ENCODE measurements at regions not wholly inside any gene's neighbourhood (a gene's known extent, or its start where the extent isn't known, plus 50 kb on each side); places are given as distances from the start of the nearest gene placed in this dataset.
"Not testable (repeated sequence)": the region's sequence is repeated elsewhere in the genome, so short reads cannot be mapped to it uniquely, and the experiment has no call there.

DNA sequence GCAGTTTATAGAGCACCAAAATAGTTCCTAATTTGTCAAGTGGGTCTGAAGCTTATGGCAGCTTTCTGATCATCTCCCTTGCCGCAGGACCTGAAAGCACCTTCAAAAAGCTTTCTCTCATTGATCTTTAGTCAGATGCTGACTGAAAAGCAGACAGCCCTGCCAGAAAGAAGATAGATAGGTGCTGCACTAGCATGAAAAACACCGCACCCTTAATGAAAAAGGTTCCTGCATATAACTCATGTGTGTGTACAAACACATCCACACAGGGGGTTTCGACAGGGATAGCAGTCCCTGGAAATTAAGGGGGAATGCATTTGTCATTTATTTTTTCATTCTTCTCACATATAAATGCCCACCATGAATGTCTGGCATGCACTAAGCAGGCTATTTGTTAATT, 361.7 kb upstream of the SNX7 start:
- TF ChIP-seq POU2F2 (IDR thresholded peaks at IDR 0.05; ENCODE audit: low read depth, low read length): no peak
- no peak for TF ChIP-seq PAX5 (IDR thresholded peaks at IDR 0.05; ENCODE audit: insufficient read depth, low read length, severe bottlenecking)
- no peak for TF ChIP-seq SPI1 (IDR thresholded peaks at IDR 0.05; ENCODE audit: low read depth, low read length)
- TF ChIP-seq POLR2AphosphoS5 (IDR thresholded peaks at IDR 0.05; ENCODE audit: low read depth, low read length): no peak
- no peak for TF ChIP-seq POLR2A (IDR thresholded peaks at IDR 0.05; ENCODE audit: low read depth, low read length)
- no peak for TF ChIP-seq TAF1 (IDR thresholded peaks at IDR 0.05; ENCODE audit: low read depth, low read length)
- DNase-seq (ENCODE audit: insufficient read length, low spot score) (no peak), FAIRE-seq (no peak)

DNA sequence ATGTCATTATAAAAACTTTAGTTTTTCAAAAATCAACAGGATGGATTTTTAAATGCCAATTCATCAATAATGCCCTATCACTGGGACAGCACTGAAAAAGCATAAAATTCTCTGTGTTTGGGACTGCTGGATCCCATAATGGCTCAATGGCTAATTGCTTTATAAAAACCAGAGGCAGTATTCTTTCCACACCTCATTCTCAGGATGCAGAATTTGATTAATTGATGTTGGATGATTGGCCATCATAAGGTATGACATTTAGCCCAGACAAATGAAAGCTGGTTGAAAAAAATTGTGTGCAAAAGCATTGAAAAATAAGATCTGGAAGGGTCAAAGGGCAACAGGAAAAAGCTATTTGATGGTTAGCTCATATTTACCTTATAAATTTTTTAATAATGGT, 362.2 kb upstream of the SNX7 start:
- no peak for DNase-seq (ENCODE audit: insufficient read length, low spot score)
- no peak for FAIRE-seq
- TF ChIP-seq TAF1 (IDR thresholded peaks at IDR 0.05; ENCODE audit: low read depth, low read length): no peak
- no peak for TF ChIP-seq POU2F2 (IDR thresholded peaks at IDR 0.05; ENCODE audit: low read depth, low read length)
- TF ChIP-seq POLR2AphosphoS5 (IDR thresholded peaks at IDR 0.05; ENCODE audit: low read depth, low read length): no peak
- TF ChIP-seq PAX5 (IDR thresholded peaks at IDR 0.05; ENCODE audit: insufficient read depth, low read length, severe bottlenecking): no peak
- TF ChIP-seq POLR2A (IDR thresholded peaks at IDR 0.05; ENCODE audit: low read depth, low read length): no peak
- TF ChIP-seq SPI1 (IDR thresholded peaks at IDR 0.05; ENCODE audit: low read depth, low read length): no peak

DNA sequence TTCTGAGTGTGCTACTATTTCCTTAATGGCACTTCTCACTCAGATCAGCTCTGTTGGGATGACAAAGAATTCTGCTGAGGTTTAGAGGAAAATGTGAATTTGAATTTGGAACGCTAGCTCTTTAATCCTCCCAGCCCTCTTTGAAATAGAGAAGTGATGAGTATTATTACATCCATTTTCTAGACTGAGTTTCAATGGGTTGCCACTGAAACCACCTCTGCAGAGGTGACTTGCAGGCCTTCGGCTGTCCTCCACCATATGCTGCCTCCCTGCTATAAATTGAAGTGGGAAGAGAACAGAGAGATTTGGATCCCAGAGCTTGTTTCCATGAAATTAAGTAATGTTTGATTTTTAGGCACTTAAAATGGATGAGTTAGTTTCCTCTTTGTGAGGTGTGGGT, 363.2 kb upstream of the SNX7 start:
- FAIRE-seq (no peak), DNase-seq (ENCODE audit: insufficient read length, low spot score) (no peak)
- TF ChIP-seq POLR2AphosphoS5 (IDR thresholded peaks at IDR 0.05; ENCODE audit: low read depth, low read length) (no peak), SPI1 (IDR thresholded peaks at IDR 0.05; ENCODE audit: low read depth, low read length) (peak; percentile 21; the same call in 1 of the 2 replicates)

DNA sequence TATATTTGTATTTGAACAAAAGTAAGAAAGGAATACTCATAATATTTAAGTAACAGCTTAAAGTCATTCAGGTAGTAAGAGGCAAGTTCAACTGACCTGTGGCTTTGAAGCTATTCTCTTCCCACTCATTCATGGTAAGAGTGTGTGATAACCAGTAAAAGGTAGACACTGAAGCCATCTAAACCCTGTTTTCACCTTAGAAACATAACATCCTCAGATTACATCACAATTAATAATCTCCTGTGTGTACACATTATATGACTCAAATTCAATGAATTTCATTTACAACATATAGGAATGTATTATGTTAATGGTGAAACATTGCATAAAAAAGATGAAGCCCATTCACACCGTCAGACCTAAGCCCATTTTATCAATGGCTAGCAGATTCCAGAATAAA, 364.8 kb upstream of the SNX7 start:
- FAIRE-seq: no peak
- no peak for DNase-seq (ENCODE audit: insufficient read length, low spot score)
- no peak for TF ChIP-seq POLR2A (IDR thresholded peaks at IDR 0.05; ENCODE audit: low read depth, low read length)
- TF ChIP-seq PAX5 (IDR thresholded peaks at IDR 0.05; ENCODE audit: insufficient read depth, low read length, severe bottlenecking): no peak
- TF ChIP-seq TAF1 (IDR thresholded peaks at IDR 0.05; ENCODE audit: low read depth, low read length): no peak
- no peak for TF ChIP-seq POLR2AphosphoS5 (IDR thresholded peaks at IDR 0.05; ENCODE audit: low read depth, low read length)
- no peak for TF ChIP-seq POU2F2 (IDR thresholded peaks at IDR 0.05; ENCODE audit: low read depth, low read length)
- no peak for TF ChIP-seq SPI1 (IDR thresholded peaks at IDR 0.05; ENCODE audit: low read depth, low read length)

DNA sequence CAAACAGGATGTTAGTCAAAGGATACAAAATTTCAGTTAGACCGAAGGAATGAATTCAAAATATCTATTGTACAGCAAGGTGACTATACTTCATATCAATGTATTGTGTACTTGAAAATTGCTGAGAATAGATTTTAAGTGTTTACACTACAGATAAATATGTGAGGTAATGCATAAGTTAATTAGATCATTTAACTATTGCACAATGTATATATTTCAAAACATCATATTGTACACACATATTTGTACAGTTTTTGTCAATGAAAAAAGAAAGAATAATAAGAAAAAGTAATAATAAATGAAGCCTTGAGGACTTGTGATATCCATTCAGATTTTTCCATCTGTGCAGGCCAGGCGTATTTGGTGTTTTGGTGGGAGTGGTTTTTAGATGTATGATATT, 367.4 kb upstream of the SNX7 start:
- TF ChIP-seq TAF1 (IDR thresholded peaks at IDR 0.05; ENCODE audit: low read depth, low read length) (no peak), POLR2A (IDR thresholded peaks at IDR 0.05; ENCODE audit: low read depth, low read length) (no peak)
- DNase-seq (ENCODE audit: insufficient read length, low spot score) (no peak), FAIRE-seq (no peak)

DNA sequence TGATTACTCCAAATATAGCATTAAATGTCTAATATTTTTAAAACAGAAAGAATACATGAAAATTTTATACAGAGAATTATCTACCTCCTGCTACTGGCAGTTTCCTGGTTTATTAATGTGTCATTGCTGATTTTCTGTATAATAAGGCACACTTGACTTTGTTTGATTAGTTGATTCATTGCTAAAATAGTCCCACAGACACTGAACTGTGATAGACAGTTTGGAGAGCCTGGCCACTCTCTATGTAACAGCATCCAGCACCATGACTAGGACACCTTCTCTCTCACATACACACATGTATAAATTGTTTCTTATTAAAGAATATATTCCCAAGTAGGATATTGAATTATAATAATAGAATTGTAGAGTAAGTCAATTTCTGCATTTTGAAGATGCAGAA, 368.5 kb upstream of the SNX7 start:
- DNase-seq (ENCODE audit: insufficient read length, low spot score) (no peak), FAIRE-seq (no peak)
- TF ChIP-seq POLR2A (IDR thresholded peaks at IDR 0.05; ENCODE audit: low read depth, low read length) (no peak), PAX5 (IDR thresholded peaks at IDR 0.05; ENCODE audit: insufficient read depth, low read length, severe bottlenecking) (no peak), TAF1 (IDR thresholded peaks at IDR 0.05; ENCODE audit: low read depth, low read length) (no peak), POLR2AphosphoS5 (IDR thresholded peaks at IDR 0.05; ENCODE audit: low read depth, low read length) (no peak), POU2F2 (IDR thresholded peaks at IDR 0.05; ENCODE audit: low read depth, low read length) (no peak), SPI1 (IDR thresholded peaks at IDR 0.05; ENCODE audit: low read depth, low read length) (no peak)

DNA sequence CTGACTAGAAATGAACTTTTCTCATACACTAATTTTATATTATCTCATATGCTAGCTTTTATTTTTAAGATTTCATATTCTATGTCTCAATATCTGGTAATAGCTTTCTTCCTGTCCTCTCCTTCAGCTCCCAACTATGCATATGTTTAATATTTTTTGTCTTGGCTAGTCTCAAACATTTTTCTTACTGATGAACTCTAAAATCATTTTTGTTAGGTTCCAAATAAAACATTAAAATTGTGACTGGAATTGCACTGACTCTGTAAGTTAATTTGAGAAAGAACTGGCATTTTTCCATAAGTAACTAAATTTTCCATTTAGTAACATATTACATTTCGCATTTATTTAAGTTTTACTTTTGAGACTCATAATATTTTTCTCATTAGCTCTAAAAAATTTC, 368.5 kb upstream of the DPYD start:
- TF ChIP-seq TAF1 (IDR thresholded peaks at IDR 0.05; ENCODE audit: low read depth, low read length) (no peak), POLR2A (IDR thresholded peaks at IDR 0.05; ENCODE audit: low read depth, low read length) (no peak), POU2F2 (IDR thresholded peaks at IDR 0.05; ENCODE audit: low read depth, low read length) (no peak), PAX5 (IDR thresholded peaks at IDR 0.05; ENCODE audit: insufficient read depth, low read length, severe bottlenecking) (no peak), SPI1 (IDR thresholded peaks at IDR 0.05; ENCODE audit: low read depth, low read length) (no peak), POLR2AphosphoS5 (IDR thresholded peaks at IDR 0.05; ENCODE audit: low read depth, low read length) (no peak)
- DNase-seq (ENCODE audit: insufficient read length, low spot score) (no peak), FAIRE-seq (no peak)

DNA sequence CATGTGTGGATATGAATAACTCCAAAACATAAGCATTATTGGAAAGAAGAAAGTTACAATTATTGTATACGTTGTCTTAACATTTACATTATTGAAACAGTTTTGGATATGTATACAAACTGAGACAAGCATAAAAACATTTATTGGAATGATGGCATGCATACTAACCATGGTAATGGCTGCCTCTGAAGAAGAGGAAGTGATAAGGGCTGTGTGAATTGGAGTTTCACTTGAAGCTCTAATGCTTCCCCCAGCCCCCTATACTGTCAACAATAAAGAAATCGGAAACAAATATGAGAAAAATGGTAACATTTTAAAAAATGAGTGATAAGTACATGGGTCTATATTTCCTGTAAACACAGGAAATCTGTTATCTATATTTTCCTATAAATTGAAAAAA, 367.7 kb upstream of the DPYD start:
- TF ChIP-seq POLR2A (IDR thresholded peaks at IDR 0.05; ENCODE audit: low read depth, low read length): no peak
- peak; percentile 72 for TF ChIP-seq SPI1 (IDR thresholded peaks at IDR 0.05; ENCODE audit: low read depth, low read length)
- DNase-seq (ENCODE audit: insufficient read length, low spot score) (no peak), FAIRE-seq (no peak)

DNA sequence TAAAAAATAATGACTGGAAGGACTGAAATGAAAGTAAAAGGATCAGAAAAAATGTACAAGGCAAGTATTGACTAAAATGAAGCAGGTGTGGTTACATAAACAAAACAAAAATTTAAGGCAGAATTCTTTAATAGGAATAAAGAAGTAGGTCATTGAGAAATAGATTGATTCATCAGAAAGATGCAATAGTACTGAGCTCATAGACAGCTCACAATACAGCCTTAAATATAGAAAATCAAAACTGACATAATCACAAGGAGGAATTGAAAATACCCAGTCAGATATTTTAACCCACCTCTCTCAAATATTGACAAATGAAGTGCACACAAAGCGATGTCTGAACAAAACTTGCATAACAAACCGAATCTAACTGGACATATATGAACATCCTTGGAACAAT, 366.8 kb upstream of the DPYD start:
- no peak for FAIRE-seq
- DNase-seq (ENCODE audit: insufficient read length, low spot score): no peak
- TF ChIP-seq SPI1 (IDR thresholded peaks at IDR 0.05; ENCODE audit: low read depth, low read length): no peak
- no peak for TF ChIP-seq POU2F2 (IDR thresholded peaks at IDR 0.05; ENCODE audit: low read depth, low read length)
- no peak for TF ChIP-seq TAF1 (IDR thresholded peaks at IDR 0.05; ENCODE audit: low read depth, low read length)
- no peak for TF ChIP-seq POLR2AphosphoS5 (IDR thresholded peaks at IDR 0.05; ENCODE audit: low read depth, low read length)
- no peak for TF ChIP-seq PAX5 (IDR thresholded peaks at IDR 0.05; ENCODE audit: insufficient read depth, low read length, severe bottlenecking)
- TF ChIP-seq POLR2A (IDR thresholded peaks at IDR 0.05; ENCODE audit: low read depth, low read length): no peak

DNA sequence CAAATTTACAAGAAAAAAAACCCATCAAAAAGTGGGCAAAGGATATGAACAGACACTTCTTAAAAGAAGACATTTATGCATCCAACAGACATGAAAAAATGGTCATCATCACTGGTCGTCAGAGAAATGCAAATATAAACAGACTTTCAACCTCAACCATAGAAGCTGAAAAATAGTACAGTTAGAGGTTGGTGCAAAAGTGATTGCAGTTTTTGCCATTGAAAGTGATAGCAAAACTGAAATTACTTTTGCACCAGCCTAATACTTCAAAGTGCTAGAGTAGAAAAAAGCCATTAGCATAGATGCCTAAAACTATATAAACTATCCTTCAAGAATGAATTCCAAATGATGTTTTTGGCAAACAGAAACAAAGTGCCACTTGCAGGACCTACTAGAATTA, 365.8 kb upstream of the DPYD start:
- FAIRE-seq (no peak), DNase-seq (ENCODE audit: insufficient read length, low spot score) (no peak)
- TF ChIP-seq POU2F2 (IDR thresholded peaks at IDR 0.05; ENCODE audit: low read depth, low read length): no peak
- no peak for TF ChIP-seq POLR2A (IDR thresholded peaks at IDR 0.05; ENCODE audit: low read depth, low read length)
- no peak for TF ChIP-seq TAF1 (IDR thresholded peaks at IDR 0.05; ENCODE audit: low read depth, low read length)
- TF ChIP-seq SPI1 (IDR thresholded peaks at IDR 0.05; ENCODE audit: low read depth, low read length): no peak
- TF ChIP-seq PAX5 (IDR thresholded peaks at IDR 0.05; ENCODE audit: insufficient read depth, low read length, severe bottlenecking): no peak
- TF ChIP-seq POLR2AphosphoS5 (IDR thresholded peaks at IDR 0.05; ENCODE audit: low read depth, low read length): no peak

DNA sequence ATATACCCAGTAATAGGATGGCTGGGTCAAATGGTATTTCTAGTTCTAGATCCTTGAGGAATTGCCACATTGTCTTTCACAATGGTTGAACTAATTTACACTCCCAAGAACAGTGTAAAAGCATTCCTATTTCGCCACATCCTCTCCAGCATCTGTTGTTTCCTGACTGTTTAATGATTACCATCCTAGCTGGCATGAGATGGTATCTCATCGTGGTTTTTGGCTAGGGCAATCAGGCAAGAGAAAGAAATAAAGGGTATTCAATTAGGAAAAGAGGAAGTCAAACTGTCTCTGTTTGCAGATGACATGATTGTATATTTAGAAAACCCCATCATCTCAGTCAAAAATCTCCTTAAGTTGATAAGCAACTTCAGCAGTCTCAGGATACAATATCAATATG, 364.5 kb upstream of the DPYD start:
- not testable (repeated sequence) for DNase-seq (ENCODE audit: insufficient read length, low spot score); FAIRE-seq

All from GM12891 (cell line).